Neural progenitor cell (in vitro differentiated cells): ENCODE measurements at regions not wholly inside any gene's neighbourhood (a gene's known extent, or its start where the extent isn't known, plus 50 kb on each side); places are given as distances from the start of the nearest gene placed in this dataset.

Experiments
- DNase-seq: peaks from one replicate; pipeline ENCODE4 v3.0.0-alpha.2; 2016; ENCODE audit warnings: low spot score
- H2AFZ ChIP-seq: fragments of 200-600 bp; sonication (generic); replicated peaks from 2 replicates; pipeline ENCODE4 v1.6.1; 2016; ENCODE audit warnings: antibody characterized with exemption
- H3F3A ChIP-seq: fragments of 200-600 bp; sonication (generic); 2 replicates; pipeline ENCODE4 v1.6.1; 2016; ENCODE audit warnings: antibody characterized with exemption, low read depth
- H3K27ac ChIP-seq: fragments of 200-600 bp; sonication (generic); 2 replicates; pipeline ENCODE4 v1.5.1; 2016; ENCODE audit warnings: mild to moderate bottlenecking
- H3K27me3 ChIP-seq: fragments of 200-600 bp; sonication (generic); 2 replicates; pipeline ENCODE4 v1.6.1; 2016; ENCODE audit warnings: mild to moderate bottlenecking, moderate library complexity
- H3K36me3 ChIP-seq: fragments of 200-600 bp; sonication (generic); 2 replicates; pipeline ENCODE4 v1.5.1; 2016
- H3K4me1 ChIP-seq: fragments of 200-600 bp; sonication (generic); 2 replicates; pipeline ENCODE4 v1.6.1; 2016; ENCODE audit warnings: mixed run types
- H3K4me2 ChIP-seq: fragments of 200-600 bp; sonication (generic); 2 replicates; pipeline ENCODE4 v1.6.1; 2016
- H3K4me3 ChIP-seq: fragments of 200-600 bp; sonication (generic); 2 replicates; pipeline ENCODE4 v1.5.1; 2016
- H3K79me2 ChIP-seq: fragments of 200-600 bp; sonication (generic); 2 replicates; pipeline ENCODE4 v1.6.1; 2016; ENCODE audit warnings: low read depth
- H3K9ac ChIP-seq: fragments of 200-600 bp; sonication (generic); 2 replicates; pipeline ENCODE4 v1.6.1; 2016
- H3K9me3 ChIP-seq: fragments of 200-600 bp; sonication (generic); 2 replicates; pipeline ENCODE4 v1.5.1; 2016; ENCODE audit warnings: low read depth
- H4K20me1 ChIP-seq: fragments of 200-600 bp; sonication (generic); 2 replicates; pipeline ENCODE4 v1.6.1; 2016; ENCODE audit warnings: low read depth
- H3K27ac Mint-ChIP-seq: 3 replicates; pipeline ENCODE4 v1.8.0; 2021; ENCODE audit warnings: mixed read lengths
- H3K27me3 Mint-ChIP-seq: 2 replicates; pipeline ENCODE4 v1.8.0; 2022; ENCODE audit warnings: low read depth, mild to moderate bottlenecking, inconsistent platforms, moderate library complexity, mixed read lengths; ENCODE audit not compliant: insufficient read depth
- H3K36me3 Mint-ChIP-seq: 3 replicates; pipeline ENCODE4 v1.8.0; 2021; ENCODE audit warnings: mixed read lengths
- H3K4me1 Mint-ChIP-seq: 3 replicates; pipeline ENCODE4 v1.8.0; 2021; ENCODE audit warnings: mixed read lengths
- H3K4me3 Mint-ChIP-seq: 3 replicates; pipeline ENCODE4 v1.8.0; 2021; ENCODE audit warnings: mild to moderate bottlenecking, moderate library complexity, mixed read lengths
- H3K9me3 Mint-ChIP-seq: 3 replicates; pipeline ENCODE4 v1.8.0; 2020; ENCODE audit warnings: mixed read lengths
- EZH2 ChIP-seq: fragments of 200-600 bp; sonication (generic); IDR thresholded peaks from 2 replicates; pipeline ENCODE4 v1.6.1; 2017; ENCODE audit warnings: antibody characterized with exemption, mild to moderate bottlenecking, moderate library complexity
- EZH2phosphoT487 ChIP-seq: fragments of 200-600 bp; sonication (generic); IDR thresholded peaks from 2 replicates; pipeline ENCODE4 v1.6.1; 2017; ENCODE audit warnings: antibody characterized with exemption
- TF ChIP-seq, protein P1 (sequence below): fragments of 200-600 bp; sonication (generic); IDR thresholded peaks from 2 replicates; pipeline ENCODE4 v1.5.1; 2017; ENCODE audit warnings: antibody characterized with exemption, mild to moderate bottlenecking

- TF ChIP-seq, protein P1, sequence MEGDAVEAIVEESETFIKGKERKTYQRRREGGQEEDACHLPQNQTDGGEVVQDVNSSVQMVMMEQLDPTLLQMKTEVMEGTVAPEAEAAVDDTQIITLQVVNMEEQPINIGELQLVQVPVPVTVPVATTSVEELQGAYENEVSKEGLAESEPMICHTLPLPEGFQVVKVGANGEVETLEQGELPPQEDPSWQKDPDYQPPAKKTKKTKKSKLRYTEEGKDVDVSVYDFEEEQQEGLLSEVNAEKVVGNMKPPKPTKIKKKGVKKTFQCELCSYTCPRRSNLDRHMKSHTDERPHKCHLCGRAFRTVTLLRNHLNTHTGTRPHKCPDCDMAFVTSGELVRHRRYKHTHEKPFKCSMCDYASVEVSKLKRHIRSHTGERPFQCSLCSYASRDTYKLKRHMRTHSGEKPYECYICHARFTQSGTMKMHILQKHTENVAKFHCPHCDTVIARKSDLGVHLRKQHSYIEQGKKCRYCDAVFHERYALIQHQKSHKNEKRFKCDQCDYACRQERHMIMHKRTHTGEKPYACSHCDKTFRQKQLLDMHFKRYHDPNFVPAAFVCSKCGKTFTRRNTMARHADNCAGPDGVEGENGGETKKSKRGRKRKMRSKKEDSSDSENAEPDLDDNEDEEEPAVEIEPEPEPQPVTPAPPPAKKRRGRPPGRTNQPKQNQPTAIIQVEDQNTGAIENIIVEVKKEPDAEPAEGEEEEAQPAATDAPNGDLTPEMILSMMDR, result no peak
- TF ChIP-seq EZH2phosphoT487 (no peak), EZH2 (no peak)
- H3K79me2 ChIP-seq, result no peaks in the 10 kb centered on the region
- Mint-ChIP-seq H3K36me3 (no peaks in the 10 kb centered on the region), H3K9me3 (no peaks in the 10 kb centered on the region), H3K4me1 (peaks cover 6% of the 10 kb centered on the region), H3K4me3 (no peak overlapping the region), H3K27me3 (no peaks in the 10 kb centered on the region), H3K27ac (peak overlapping the region; percentile 85)
- no peak overlapping the region for H3K9ac ChIP-seq
- no peak overlapping the region for H3K4me2 ChIP-seq
- no peaks in the 10 kb centered on the region for H3K9me3 ChIP-seq
- peaks cover 4% of the 10 kb centered on the region for H3K4me1 ChIP-seq
- H2AFZ ChIP-seq, result peak overlapping the region; percentile 2
- DNase-seq, result peak; percentile 28
- H4K20me1 ChIP-seq, result no peaks in the 10 kb centered on the region
- H3K4me3 ChIP-seq, result no peak overlapping the region
- no peak overlapping the region for H3K27ac ChIP-seq
- no peaks in the 10 kb centered on the region for H3F3A ChIP-seq
- H3K36me3 ChIP-seq, result no peaks in the 10 kb centered on the region
- H3K27me3 ChIP-seq, result no peaks in the 10 kb centered on the region
These were observed 235.5 kb upstream of the PDE3A start for GRCh38 chr12:20132818-20133217.

- no peak for DNase-seq
These were observed 233.7 kb upstream of the PDE3A start for GRCh38 chr12:20134652-20135051.

GRCh38 chr12:20140751-20141150 lies 227.6 kb upstream of the PDE3A start:
- no peaks in the 10 kb centered on the region for H3K9me3 Mint-ChIP-seq
- H3K4me3 Mint-ChIP-seq, result no peak overlapping the region
- H3K27ac ChIP-seq, result no peak overlapping the region
- no peak overlapping the region for H3K27ac Mint-ChIP-seq
- H3K4me2 ChIP-seq, result no peak overlapping the region
- H3K4me1 Mint-ChIP-seq, result no peaks in the 10 kb centered on the region
- H4K20me1 ChIP-seq, result no peaks in the 10 kb centered on the region
- H3K9me3 ChIP-seq, result no peaks in the 10 kb centered on the region
- no peak overlapping the region for H2AFZ ChIP-seq
- TF ChIP-seq EZH2phosphoT487, result no peak
- TF ChIP-seq, protein P1, result no peak
- TF ChIP-seq EZH2, result no peak
- no peak overlapping the region for H3K9ac ChIP-seq
- no peak overlapping the region for H3K4me3 ChIP-seq
- no peaks in the 10 kb centered on the region for H3K36me3 Mint-ChIP-seq
- DNase-seq, result no peak
- no peaks in the 10 kb centered on the region for H3K4me1 ChIP-seq
- H3K27me3 Mint-ChIP-seq, result peaks cover 2% of the 10 kb centered on the region
- no peaks in the 10 kb centered on the region for H3K36me3 ChIP-seq
- H3K79me2 ChIP-seq, result no peaks in the 10 kb centered on the region
- no peaks in the 10 kb centered on the region for H3K27me3 ChIP-seq
- no peaks in the 10 kb centered on the region for H3F3A ChIP-seq

More at GRCh38 chr12:20134652-20135051, 233.7 kb upstream of the PDE3A start:
- Mint-ChIP-seq H3K4me3 (no peak overlapping the region), H3K36me3 (no peaks in the 10 kb centered on the region), H3K4me1 (peaks cover 6% of the 10 kb centered on the region), H3K27ac (no peak overlapping the region), H3K27me3 (peaks cover 2% of the 10 kb centered on the region), H3K9me3 (no peaks in the 10 kb centered on the region)
- Histone ChIP-seq H3K4me3 (no peak overlapping the region), H3K36me3 (no peaks in the 10 kb centered on the region), H2AFZ (no peak overlapping the region), H3K9ac (no peak overlapping the region), H3K4me1 (peaks cover 4% of the 10 kb centered on the region), H3K27me3 (no peaks in the 10 kb centered on the region), H3K27ac (no peak overlapping the region), H3K9me3 (no peaks in the 10 kb centered on the region), H3F3A (no peaks in the 10 kb centered on the region), H3K4me2 (no peak overlapping the region), H4K20me1 (no peaks in the 10 kb centered on the region), H3K79me2 (no peaks in the 10 kb centered on the region)
- TF ChIP-seq, protein P1, result no peak
- TF ChIP-seq EZH2phosphoT487 (no peak), EZH2 (no peak)
